ENCODE measurements at regions not wholly inside any gene's neighbourhood (a gene's known extent, or its start where the extent isn't known, plus 50 kb on each side); places are given as distances from the start of the nearest gene placed in this dataset.

DNA sequence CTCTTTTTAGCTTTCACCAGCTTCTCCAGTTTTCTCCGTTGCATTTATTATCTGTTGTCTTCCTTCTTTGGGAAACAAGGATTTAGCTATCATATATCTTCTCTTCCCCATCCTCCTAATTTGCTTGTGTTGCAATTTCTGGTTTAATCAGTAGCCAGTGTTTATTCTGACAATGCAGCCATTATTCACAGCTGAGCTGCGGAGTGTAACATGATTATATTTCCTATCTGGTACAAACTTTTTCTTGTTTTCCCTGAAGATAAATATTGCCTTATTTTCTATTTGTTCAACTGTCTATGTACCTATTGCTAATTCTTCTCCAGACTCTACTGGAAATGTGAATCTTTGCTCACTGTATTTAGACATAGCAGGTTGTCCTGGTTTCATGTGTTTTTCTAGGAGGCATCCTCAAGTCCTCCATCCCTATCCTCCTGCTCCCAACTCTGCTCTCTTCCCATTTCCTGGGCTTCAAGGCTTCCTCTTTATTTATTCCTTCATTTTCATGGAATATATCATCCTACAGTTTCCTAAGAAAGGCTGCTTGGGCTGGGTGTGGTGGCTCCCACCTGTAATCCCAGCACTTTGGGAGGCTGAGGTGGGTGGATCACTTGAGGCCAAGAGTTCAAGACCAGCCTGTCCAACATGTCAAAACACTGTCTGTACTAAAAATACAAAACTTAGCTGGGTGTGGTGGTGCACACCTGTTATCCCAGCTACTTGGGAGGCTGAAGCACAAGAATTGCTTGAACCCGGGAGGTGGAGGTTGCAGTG, 72.4 kb upstream of the KDM7A start (continued):
- TF ChIP-seq, protein P1, sequence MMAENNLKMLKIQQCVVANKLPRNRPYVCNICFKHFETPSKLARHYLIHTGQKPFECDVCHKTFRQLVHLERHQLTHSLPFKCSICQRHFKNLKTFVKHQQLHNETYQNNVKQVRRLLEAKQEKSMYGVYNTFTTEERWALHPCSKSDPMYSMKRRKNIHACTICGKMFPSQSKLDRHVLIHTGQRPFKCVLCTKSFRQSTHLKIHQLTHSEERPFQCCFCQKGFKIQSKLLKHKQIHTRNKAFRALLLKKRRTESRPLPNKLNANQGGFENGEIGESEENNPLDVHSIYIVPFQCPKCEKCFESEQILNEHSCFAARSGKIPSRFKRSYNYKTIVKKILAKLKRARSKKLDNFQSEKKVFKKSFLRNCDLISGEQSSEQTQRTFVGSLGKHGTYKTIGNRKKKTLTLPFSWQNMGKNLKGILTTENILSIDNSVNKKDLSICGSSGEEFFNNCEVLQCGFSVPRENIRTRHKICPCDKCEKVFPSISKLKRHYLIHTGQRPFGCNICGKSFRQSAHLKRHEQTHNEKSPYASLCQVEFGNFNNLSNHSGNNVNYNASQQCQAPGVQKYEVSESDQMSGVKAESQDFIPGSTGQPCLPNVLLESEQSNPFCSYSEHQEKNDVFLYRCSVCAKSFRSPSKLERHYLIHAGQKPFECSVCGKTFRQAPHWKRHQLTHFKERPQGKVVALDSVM (CRISPR knock-in tag; IDR thresholded peaks at IDR 0.05), result peak; percentile 42
- TF ChIP-seq, protein P2, sequence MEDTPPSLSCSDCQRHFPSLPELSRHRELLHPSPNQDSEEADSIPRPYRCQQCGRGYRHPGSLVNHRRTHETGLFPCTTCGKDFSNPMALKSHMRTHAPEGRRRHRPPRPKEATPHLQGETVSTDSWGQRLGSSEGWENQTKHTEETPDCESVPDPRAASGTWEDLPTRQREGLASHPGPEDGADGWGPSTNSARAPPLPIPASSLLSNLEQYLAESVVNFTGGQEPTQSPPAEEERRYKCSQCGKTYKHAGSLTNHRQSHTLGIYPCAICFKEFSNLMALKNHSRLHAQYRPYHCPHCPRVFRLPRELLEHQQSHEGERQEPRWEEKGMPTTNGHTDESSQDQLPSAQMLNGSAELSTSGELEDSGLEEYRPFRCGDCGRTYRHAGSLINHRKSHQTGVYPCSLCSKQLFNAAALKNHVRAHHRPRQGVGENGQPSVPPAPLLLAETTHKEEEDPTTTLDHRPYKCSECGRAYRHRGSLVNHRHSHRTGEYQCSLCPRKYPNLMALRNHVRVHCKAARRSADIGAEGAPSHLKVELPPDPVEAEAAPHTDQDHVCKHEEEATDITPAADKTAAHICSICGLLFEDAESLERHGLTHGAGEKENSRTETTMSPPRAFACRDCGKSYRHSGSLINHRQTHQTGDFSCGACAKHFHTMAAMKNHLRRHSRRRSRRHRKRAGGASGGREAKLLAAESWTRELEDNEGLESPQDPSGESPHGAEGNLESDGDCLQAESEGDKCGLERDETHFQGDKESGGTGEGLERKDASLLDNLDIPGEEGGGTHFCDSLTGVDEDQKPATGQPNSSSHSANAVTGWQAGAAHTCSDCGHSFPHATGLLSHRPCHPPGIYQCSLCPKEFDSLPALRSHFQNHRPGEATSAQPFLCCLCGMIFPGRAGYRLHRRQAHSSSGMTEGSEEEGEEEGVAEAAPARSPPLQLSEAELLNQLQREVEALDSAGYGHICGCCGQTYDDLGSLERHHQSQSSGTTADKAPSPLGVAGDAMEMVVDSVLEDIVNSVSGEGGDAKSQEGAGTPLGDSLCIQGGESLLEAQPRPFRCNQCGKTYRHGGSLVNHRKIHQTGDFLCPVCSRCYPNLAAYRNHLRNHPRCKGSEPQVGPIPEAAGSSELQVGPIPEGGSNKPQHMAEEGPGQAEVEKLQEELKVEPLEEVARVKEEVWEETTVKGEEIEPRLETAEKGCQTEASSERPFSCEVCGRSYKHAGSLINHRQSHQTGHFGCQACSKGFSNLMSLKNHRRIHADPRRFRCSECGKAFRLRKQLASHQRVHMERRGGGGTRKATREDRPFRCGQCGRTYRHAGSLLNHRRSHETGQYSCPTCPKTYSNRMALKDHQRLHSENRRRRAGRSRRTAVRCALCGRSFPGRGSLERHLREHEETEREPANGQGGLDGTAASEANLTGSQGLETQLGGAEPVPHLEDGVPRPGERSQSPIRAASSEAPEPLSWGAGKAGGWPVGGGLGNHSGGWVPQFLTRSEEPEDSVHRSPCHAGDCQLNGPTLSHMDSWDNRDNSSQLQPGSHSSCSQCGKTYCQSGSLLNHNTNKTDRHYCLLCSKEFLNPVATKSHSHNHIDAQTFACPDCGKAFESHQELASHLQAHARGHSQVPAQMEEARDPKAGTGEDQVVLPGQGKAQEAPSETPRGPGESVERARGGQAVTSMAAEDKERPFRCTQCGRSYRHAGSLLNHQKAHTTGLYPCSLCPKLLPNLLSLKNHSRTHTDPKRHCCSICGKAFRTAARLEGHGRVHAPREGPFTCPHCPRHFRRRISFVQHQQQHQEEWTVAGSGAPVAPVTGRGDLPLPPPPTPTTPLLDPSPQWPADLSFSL (CRISPR knock-in tag; IDR thresholded peaks at IDR 0.05), result no peak
- TF ChIP-seq, protein P3, sequence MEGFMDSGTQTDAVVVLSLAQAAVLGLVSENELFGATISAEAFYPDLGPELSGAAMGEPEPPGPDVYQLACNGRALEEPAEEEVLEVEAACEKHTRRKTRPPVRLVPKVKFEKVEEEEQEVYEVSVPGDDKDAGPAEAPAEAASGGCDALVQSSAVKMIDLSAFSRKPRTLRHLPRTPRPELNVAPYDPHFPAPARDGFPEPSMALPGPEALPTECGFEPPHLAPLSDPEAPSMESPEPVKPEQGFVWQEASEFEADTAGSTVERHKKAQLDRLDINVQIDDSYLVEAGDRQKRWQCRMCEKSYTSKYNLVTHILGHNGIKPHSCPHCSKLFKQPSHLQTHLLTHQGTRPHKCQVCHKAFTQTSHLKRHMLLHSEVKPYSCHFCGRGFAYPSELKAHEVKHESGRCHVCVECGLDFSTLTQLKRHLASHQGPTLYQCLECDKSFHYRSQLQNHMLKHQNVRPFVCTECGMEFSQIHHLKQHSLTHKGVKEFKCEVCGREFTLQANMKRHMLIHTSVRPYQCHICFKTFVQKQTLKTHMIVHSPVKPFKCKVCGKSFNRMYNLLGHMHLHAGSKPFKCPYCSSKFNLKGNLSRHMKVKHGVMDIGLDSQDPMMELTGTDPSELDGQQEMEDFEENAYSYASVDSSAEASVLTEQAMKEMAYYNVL (CRISPR knock-in tag; IDR thresholded peaks at IDR 0.05; ENCODE audit: borderline replicate concordance), result peak; percentile 94
- TF ChIP-seq, protein P4, sequence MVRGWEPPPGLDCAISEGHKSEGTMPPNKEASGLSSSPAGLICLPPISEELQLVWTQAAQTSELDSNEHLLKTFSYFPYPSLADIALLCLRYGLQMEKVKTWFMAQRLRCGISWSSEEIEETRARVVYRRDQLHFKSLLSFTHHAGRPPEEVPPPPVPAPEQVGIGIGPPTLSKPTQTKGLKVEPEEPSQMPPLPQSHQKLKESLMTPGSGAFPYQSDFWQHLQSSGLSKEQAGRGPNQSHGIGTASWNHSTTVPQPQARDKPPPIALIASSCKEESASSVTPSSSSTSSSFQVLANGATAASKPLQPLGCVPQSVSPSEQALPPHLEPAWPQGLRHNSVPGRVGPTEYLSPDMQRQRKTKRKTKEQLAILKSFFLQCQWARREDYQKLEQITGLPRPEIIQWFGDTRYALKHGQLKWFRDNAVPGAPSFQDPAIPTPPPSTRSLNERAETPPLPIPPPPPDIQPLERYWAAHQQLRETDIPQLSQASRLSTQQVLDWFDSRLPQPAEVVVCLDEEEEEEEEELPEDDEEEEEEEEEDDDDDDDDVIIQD (CRISPR knock-in tag; IDR thresholded peaks at IDR 0.05; ENCODE audit: low read depth), result peak; percentile 69
- TF ChIP-seq, protein P5, sequence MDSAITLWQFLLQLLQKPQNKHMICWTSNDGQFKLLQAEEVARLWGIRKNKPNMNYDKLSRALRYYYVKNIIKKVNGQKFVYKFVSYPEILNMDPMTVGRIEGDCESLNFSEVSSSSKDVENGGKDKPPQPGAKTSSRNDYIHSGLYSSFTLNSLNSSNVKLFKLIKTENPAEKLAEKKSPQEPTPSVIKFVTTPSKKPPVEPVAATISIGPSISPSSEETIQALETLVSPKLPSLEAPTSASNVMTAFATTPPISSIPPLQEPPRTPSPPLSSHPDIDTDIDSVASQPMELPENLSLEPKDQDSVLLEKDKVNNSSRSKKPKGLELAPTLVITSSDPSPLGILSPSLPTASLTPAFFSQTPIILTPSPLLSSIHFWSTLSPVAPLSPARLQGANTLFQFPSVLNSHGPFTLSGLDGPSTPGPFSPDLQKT (CRISPR knock-in tag; IDR thresholded peaks at IDR 0.05; ENCODE audit: borderline replicate concordance), result no peak
- TF ChIP-seq SIX4 (CRISPR knock-in tag; IDR thresholded peaks at IDR 0.05) (peak; percentile 94), RORA (CRISPR knock-in tag; IDR thresholded peaks at IDR 0.05) (no peak), RFX1 (IDR thresholded peaks at IDR 0.05) (no peak), BHLHE40 (IDR thresholded peaks at IDR 0.05; ENCODE audit: low read length) (no peak), MYNN (CRISPR knock-in tag; IDR thresholded peaks at IDR 0.05; ENCODE audit: low read depth) (no peak), NCOA5 (CRISPR knock-in tag; IDR thresholded peaks at IDR 0.05) (no peak), TAF1 (CRISPR knock-in tag; IDR thresholded peaks at IDR 0.05) (no peak)
- TF ChIP-seq, protein P6, sequence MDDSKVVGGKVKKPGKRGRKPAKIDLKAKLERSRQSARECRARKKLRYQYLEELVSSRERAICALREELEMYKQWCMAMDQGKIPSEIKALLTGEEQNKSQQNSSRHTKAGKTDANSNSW (CRISPR knock-in tag; IDR thresholded peaks at IDR 0.05; ENCODE audit: borderline replicate concordance), result no peak
- TF ChIP-seq, protein P7, sequence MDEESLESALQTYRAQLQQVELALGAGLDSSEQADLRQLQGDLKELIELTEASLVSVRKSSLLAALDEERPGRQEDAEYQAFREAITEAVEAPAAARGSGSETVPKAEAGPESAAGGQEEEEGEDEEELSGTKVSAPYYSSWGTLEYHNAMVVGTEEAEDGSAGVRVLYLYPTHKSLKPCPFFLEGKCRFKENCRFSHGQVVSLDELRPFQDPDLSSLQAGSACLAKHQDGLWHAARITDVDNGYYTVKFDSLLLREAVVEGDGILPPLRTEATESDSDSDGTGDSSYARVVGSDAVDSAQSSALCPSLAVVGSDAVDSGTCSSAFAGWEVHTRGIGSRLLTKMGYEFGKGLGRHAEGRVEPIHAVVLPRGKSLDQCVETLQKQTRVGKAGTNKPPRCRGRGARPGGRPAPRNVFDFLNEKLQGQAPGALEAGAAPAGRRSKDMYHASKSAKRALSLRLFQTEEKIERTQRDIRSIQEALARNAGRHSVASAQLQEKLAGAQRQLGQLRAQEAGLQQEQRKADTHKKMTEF (CRISPR knock-in tag; IDR thresholded peaks at IDR 0.05), result peak; percentile 87

Data from HepG2 (cell line).